HG03558 (cell line): ENCODE measurements at regions not wholly inside any gene's neighbourhood (a gene's known extent, or its start where the extent isn't known, plus 50 kb on each side); places are given as distances from the start of the nearest gene placed in this dataset.

ENCODE experiments used
- ATAC-seq: cut with Tn5 transposase; IDR thresholded peaks from one replicate; pipeline ENCODE4 v1.9.1; 2021; ENCODE audit warnings: moderate number of reproducible peaks; ENCODE audit not compliant: unreplicated experiment; ENCODE audit errors: extremely low read depth

- no peak for ATAC-seq
These were observed 286.8 kb downstream of the TRIB2 start for GRCh38 chr2:13003500-13003899.

- no peak for ATAC-seq
These were observed 288.3 kb downstream of the TRIB2 start for GRCh38 chr2:13005048-13005447.

GRCh38 chr2:13005761-13006335 lies 289.1 kb downstream of the TRIB2 start:
- no peak for ATAC-seq

- ATAC-seq, result no peak
These were observed 289.7 kb downstream of the TRIB2 start for GRCh38 chr2:13006426-13006825.

- ATAC-seq, result peak; percentile 71
These were observed 290.3 kb downstream of the TRIB2 start for GRCh38 chr2:13006829-13007717.

GRCh38 chr2:13009027-13009642 lies 292.4 kb downstream of the TRIB2 start:
- ATAC-seq, result no peak

DNA sequence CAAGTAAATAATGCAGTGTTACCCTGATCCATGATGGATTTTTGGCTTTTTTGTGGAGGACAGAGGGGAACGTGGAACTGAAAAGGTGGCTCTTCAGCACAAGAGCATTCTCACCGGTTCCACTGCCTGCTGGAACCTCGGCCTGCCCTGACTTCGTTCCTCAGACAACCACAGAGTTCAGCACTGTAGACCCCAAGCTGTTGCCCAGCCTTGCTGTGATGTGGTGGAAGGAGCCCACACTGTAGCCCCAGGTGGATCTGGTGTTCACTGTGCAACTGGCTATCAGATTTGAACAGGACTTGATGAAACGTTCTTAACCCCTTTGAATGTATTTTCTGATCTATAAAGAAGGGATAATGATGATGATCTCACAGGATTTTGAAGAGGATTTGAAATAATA lies 293.5 kb downstream of the TRIB2 start:
- no peak for ATAC-seq

DNA sequence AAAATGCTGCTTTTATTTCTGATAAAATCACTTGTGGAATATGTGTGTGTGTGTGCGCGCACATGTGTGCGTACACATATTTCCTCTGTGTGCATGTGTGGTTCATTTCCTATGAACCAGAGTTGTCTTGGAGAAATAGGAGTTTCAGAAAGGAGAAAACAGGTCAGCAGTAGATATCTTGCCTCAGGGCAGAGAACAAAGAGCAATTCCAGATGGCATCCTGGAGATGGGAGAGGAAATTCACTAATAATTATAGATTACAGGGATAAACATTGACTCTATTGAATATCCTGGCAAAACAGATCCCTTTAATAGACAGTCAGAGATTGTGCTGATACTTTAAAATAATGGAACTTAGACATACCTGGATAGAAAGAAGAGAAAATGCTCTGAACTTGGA lies 298.0 kb downstream of the TRIB2 start:
- ATAC-seq, result no peak

GRCh38 chr2:13015532-13016320 lies 299.0 kb downstream of the TRIB2 start:
- ATAC-seq, result no peak

DNA sequence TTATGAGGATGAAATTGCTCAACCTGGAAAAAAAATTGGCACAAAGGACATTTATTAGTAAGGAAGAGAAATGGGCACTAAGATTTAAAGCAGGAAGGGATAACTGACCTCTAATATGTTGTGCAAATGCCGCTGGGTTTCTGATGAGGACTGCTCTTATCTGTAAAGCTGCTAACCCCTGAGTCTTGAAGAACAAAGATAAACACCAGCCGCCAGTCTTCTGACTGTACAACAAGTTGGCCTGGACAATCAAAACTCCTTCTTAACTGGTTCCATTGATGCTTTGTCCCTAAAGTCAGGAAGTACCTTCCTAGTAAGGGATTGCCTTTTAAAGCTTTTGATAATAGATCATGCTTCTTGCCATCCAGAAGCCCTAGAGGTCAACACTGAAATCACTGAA lies 301.8 kb downstream of the TRIB2 start:
- no peak for ATAC-seq

GRCh38 chr2:13019781-13020180 lies 303.0 kb downstream of the TRIB2 start:
- no peak for ATAC-seq

DNA sequence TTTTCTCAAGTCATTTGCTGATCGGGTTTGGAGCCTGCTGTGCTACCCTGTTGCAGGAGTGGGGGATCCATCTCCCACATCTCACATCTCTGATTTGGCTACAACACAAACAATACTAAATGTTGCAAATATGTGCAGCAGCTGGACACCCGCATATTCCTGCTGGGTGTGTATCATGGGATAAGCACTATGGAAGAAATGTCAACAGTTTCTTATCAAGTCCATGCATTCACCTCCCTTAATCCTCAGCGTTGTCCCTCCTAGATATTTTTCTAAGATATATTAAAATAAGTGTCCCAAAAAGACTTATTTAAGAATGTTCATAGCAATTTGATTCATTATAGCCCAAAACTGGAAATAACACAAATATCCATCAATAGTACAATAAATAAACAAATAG lies 303.7 kb downstream of the TRIB2 start:
- ATAC-seq, result no peak

DNA sequence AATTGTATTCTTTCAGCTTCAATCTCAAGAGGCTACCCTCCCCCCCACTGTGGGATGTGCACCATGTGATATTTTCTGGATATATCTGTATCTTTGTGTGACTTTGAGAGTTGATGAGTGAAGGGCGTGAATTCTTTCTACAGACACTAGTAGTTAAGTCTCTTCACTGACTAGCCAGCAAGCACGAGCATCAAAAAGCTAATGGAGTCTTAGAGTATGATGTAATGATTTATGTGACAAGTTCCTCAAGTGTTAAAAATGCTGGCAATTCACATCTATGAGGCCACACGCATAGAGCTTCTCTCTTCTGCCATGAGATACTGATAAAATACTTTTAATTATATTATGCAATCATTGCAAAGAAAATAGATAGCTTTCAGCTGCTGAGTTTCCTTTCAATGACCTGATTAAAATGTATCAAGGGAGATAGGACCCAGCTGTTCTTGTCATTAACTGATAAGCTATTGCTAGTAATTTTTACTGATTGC lies 304.8 kb downstream of the TRIB2 start:
- no peak for ATAC-seq

DNA sequence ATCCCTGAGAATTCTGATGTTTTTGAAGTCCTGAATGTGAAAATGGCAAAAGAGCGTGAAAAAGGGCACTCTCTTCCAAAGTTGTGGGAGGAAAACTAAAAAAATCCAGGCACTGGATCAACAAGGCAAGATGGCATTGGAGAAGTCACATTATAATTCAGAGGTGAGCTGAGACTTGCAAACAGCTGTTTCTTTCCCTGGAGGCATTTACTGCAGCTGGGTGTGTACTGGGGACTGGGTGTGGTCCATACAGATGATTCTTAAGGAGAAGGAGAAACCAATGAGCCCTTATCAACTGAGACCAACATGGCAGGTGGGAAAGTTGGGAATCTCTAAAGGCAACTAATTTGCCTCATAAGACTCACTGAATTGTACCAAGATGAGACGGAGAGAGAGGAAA lies 313.9 kb downstream of the TRIB2 start:
- ATAC-seq, result no peak

DNA sequence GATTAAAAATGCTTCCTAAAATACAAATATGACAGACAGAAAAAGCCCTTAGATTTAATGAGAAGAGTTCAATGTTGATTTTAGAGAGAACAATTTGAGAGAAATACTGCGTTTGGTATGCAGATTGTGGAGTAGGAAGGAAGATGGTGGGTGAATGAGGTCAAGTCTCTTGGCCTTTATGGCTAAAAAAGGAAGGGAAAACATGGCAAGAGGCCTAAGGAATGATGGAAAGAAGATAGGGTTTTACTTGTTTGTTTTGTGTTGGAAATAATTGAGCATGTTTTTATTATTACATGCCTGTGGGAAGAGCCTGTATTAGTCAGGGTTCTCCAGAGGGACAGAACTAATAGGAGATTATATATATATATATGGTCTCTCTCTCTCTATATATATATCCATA lies 318.1 kb downstream of the TRIB2 start:
- no peak for ATAC-seq

GRCh38 chr2:13035866-13036265 lies 319.1 kb downstream of the TRIB2 start:
- no peak for ATAC-seq

DNA sequence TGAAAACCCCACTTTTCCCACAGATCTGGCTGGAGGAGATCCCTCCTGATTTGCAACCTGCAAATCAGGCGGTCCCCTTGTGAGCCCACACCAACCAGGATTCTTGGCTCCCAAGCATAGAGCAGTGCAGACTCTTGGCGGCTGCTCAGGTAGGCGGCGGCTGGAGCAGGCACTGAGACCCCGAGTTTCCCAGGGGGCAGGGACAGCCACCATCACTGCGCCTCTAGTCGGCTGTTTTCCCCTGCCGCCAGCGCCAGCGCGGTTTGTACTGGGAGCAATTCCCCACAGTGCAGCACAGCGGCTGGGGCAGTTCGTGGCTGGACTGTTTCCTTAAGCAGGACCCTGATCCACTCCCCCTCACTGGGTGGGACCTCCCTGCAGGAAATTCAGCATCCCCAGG lies 323.3 kb downstream of the TRIB2 start:
- no peak for ATAC-seq

DNA sequence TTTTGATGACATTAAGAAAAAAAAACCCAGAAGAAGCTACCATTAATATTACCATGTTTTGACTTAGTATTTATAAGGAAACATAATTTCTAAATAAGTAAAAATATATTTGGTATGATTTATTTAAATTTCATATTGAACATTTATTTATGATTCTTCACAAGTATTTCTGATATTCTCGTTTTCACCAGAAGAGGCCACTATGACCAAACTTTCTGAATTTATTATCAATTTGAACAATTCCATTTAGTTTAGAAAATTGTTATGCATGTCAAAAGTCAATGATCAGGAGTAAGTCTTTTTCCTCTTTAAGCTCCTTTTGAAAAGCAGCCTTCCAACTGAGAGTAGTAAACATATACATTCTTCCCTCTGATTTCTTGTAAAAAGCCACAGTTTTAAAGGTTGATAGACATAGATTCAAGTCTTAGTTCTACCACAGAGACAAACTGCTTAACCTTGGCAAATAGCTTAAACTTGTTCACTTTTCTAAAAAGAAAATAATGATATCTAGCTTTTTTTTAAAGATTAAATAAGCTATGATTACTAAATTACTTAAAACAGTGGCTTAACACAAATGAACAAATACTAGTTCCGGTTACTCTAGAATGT lies 329.9 kb downstream of the TRIB2 start:
- ATAC-seq, result no peak

- ATAC-seq, result no peak
These were observed 334.0 kb downstream of the TRIB2 start for GRCh38 chr2:13050764-13051163.

DNA sequence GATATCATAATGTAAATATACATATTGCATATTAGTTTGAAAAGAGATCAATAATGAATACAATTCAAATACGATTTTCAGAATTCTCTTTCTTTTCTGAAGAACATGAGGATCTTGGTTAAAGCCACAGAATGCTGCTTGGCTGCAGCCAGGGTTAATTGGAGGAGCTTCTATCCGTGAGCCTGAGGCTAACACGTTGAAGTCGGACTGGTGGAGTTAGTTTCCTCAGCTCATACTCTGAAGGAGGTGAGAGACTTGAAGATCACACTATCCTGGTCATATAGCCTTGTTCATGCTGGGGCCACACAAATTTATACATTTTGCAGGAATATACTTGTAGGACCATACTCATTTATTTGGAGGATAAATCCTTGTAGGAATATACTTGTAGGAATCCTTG lies 335.8 kb downstream of the TRIB2 start:
- ATAC-seq, result no peak
